Head of caudate nucleus (tissue), 42 donors: ENCODE measurements at regions not wholly inside any gene's neighbourhood (a gene's known extent, or its start where the extent isn't known, plus 50 kb on each side); places are given as distances from the start of the nearest gene placed in this dataset.
"Not testable (repeated sequence)": the region's sequence is repeated elsewhere in the genome, so short reads cannot be mapped to it uniquely, and the experiment has no call there.

Experiments
- DNase-seq, 42 donors: peaks; one replicate each; pipeline versions ENCODE4 v3.0.0 to v3.0.0-alpha.2; 2020 to 2021; ENCODE audit warnings: mixed read lengths in 7 of 42
- intact Hi-C: fragments of 100-400 bp; cut with DNase I; formaldehyde crosslinking; loops from one replicate; pipeline ENCODE4 v1.15.0; 2022

DNA sequence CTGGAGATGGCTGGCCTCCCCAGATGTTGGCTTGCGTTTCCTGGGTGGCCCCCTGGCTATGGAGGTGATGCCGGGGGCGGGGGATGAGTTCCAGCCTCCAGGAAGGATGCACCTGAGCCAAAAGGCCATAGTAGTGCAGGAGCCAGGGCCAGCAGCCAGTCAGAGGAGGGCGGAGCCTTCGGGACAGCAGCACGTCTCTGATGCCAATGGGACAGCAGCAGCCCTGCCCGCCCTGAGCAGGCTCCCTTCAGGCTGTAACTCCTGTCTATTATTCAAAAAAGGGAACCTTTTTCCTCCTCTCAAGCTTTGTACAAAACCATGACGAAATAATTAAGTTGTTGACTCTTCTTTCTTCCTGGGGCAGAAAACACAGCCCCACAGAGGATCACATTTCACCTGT, 189.7 kb downstream of the BCL2L11 start:
- intact Hi-C loops, DNase-seq: not testable (repeated sequence)

DNA sequence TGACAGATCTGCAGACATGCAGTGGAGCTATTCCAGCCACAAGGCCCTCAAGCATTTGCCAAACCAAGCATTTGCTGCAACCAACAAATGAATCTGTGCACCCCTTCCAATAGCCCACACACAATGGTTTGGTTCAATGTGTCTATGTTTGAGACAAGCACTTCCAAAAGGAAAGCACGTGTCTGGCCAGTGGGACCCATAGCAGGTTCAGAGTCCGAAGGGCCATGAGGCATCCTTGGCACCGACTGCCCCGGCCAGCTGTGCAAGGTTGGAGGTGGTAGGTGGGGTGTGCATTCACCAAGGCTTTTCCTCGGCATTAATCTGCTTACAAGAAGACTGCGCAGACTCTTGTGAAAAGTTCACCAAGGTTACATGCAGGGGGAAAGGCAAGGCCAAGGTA, 190.9 kb downstream of the BCL2L11 start:
- intact Hi-C loops, DNase-seq: not testable (repeated sequence)

DNA sequence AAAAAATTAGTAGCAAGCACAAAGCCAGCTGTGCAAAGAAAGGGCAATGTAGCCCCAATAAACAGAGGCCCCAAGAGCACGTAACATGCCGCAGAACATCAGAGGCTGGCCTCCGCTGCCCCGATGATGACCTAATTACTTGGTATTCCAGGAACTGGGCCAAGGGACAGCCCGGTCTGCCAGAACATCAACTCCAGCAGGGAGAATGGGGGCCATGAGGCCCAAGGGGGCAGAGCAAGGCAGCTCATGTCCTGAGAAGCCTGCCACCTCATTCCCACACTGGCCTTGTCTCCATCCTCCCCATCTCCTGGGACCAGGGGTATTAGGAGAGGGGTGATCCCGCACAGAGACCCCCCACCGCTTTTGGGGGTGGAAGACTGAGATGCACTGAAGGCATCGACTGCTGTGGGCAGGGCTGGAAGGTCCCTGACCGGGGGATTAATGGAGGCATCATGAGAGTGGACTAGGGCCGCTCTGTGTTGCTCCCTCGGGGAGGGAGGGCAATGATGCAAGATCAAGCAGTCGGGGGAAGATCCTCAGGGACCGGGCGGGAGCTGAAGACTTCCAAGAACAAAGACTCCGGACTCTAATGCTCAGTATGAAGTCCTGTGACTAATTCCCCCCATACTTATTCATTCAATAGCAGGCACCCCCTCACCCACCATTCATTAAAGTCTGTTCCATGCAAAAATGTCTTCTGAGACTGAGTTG, 192.3 kb downstream of the BCL2L11 start:
- intact Hi-C loops: not testable (repeated sequence)
- peak; percentile 20 to 80 (median 59) for DNase-seq

DNA sequence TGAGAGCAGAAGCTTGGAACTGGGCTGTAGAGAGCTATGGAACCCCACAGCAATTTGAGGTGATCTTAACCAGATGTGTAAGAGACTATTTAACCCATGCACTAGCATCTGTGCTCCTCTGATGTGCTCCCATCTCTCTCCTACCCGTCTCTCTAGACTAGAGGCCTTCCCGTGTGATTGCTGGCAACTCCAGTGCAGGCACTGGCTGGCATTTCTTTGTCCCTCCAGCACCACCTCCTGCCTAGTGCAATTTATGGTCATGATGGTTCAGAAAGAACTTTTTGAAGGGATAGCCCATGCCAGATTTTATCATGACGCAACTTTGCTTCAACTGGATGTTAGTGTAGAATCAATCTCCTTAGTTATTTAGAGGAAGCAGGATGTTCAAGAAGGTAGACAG, 193.0 kb downstream of the BCL2L11 start:
- intact Hi-C loops: not testable (repeated sequence)
- peak in 16 of 42 donors; percentile 7 to 45 (median 24) for DNase-seq

DNA sequence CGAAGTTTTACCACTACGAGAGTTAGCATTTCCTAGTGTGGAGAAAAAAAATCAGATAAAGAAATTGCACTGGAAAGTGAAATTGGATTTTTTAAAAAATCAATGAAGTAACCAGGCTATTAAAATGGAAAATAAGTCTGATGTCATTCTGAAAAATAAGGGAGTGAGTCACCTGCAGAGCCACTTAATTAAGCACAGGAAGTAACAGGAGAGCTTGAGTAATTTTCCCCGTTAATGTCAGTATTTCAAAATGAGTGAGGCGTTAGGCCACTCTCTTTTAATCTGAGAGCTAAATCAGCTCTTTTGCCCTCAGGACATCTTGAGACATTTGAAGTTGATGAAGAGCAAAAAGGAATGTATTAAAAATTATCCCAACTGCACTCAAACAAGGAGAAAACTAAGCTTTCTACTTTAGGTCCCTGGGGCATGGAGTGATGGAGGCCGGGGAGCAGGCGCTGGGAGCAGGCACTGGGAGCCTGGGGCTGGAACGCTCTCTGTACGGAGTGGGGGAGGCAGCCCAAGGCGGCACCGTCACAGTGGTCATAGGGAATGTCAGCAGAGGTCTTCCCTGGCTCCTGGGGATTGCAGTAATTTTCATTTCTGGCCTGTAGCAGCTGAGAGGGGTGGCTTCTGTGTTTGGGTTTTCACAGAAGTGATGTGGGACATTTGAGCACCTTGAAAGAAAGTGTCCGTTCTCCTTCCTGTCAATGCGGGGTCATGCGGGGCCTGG, 194.6 kb downstream of the BCL2L11 start:
- peak in 1 of 42 donors; percentile 15 for DNase-seq
- intact Hi-C loops: not testable (repeated sequence)

DNA sequence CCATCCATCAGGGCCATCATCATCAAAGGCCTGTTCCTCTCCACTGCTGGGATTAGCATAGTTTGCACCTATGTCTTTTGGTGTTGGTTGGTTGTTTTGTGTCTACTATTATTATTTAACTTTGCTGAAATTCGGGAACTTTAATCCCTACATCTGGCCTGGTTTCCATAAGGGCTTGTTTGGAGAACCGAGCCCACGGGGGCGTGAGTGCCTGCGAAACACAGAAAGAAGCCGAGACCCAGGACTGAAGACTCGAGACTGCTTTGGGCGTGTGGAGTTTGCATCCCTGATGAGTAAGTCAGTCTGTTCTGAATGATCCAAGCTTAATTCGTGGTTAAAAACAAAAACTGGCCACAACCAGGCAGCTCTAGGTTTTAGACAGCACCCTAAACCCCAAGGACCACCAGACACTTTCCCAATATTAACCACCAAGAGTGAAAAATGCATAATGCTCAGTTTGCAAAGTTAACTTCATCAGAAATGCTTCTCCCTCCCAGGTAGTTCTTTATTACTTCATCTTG, 195.6 kb downstream of the BCL2L11 start:
- DNase-seq, intact Hi-C loops: not testable (repeated sequence)

DNA sequence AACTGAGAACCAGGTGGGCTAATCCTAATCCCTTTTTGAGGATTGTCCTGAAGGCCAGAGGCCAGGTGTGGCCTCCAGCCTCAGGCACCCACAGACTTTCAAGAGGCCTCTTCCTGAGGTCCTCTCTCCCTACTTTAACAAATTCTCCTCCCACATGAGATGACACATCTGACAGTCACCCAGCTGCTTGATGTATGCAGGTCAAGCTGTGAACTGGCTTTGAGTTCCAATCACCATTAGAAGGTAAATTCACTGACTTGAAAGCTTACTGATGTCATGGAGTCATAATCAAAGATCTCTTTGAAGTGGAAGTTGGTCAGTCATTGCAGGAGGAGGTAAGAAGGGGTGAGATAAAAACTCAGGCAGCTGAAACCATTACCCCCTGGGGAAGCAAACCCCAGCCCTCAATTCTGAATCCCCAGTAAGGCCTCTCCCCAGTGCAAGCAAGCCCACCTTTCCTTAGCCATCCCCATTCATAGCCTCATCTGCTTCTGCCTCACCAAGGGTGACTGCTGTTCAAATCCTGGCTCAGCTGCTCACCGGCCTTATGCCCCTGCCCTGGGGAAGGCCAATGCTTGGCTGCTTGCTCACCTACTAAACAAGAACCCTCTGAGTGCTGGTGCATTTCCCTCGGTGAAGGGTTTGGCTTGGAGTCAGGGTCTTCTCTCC, 196.3 kb downstream of the BCL2L11 start:
- DNase-seq, intact Hi-C loops: not testable (repeated sequence)

DNA sequence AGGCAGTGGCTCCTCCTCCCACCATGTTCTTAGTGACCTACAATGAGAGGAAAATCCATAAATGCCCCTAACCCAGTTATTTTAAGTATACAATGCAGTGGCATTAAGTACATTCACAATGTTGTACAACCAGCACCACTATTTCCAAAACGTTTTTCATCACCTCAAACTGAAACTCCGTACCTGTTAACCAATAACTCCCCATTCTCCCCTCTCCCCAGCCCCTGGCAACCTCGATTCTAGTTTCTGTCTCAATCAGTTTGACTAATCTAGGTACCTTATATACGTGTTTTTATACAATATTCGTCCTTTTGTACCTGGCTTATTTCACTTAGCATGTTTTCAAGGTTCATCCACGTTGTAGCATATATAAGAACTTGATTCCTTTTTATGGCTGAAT, 198.8 kb downstream of the BCL2L11 start:
- DNase-seq, intact Hi-C loops: not testable (repeated sequence)

DNA sequence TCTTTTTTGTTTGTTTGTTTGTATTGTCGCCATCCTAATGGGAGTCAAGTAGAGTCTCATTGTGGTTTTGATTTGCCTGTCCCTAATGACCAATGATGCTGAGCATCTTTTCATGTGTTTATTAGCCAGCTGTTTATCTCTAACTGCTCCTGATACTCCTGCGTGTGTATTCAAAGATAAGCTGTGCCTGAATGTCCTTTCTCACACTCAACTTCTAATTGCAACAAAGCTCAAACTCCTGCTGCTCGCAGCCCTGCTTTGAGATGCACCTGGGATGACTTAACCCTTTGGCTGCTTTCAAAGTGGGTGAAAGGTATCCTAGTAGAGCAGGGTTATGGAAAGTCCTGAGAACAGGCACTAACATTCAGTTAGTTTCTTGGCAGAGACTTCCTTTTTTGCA, 199.6 kb downstream of the BCL2L11 start:
- intact Hi-C loops, DNase-seq: not testable (repeated sequence)

DNA sequence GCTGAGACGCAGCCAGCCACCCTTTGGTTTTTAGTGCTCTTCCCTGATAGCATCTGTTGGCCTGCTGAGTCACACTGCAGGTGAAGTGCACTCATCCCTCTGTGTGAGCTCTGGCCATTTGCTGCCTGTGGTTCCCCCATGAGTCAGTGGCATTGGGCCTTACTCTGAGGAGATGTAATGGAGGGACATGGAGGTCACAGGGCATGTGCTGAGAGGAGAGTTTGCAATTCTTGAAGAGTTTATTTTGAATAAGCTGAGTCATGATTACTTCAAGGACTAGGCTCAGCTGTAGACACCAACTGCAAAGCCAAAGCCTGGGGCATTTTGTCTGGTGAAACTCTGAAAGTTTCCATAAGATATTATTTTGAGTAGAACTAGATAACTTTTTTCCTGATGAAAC, 200.3 kb downstream of the BCL2L11 start:
- intact Hi-C loops, DNase-seq: not testable (repeated sequence)

DNA sequence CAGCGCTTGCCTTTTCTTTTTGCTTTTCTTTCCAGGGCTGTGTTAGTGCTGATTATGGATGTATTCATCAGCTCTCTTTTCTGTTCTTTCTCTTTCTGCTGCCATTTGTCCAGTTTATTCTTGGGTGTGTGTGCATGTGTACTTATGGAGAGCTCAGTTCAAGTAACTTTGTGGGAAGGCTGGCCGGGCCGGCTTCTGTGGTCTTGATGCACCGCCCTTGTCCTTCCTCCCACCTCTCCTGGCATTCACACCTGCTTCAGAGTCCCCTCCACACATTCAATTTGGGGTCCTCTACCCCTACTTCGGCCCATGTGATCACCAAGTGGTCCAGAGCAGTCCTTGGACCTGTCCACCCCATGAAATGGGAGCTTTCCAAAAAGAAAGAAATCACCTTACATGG, 202.7 kb downstream of the BCL2L11 start:
- intact Hi-C loops: not testable (repeated sequence)

DNA sequence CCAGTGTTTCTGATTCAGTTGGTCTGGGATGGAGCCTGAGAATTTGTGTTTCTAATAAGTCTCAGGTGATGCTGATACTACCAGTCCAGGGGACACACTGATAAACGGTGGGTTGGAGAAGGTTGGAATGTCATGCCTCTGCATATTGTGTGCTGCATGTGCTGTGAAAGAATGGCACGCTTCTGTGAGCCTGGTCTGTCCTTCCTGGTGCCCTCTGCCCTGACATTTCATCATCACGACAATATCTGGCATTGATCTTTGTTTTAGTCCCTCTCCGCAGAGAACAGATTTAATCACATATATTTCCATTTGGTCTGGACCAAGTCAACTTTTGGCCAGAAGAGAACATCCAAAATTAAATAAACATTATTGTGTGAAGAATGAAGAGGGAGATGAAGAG, 207.0 kb downstream of the BCL2L11 start:
- intact Hi-C loops, DNase-seq: not testable (repeated sequence)

More for the DNA sequence above, 202.7 kb downstream of the BCL2L11 start:
- DNase-seq: not testable (repeated sequence)

DNA sequence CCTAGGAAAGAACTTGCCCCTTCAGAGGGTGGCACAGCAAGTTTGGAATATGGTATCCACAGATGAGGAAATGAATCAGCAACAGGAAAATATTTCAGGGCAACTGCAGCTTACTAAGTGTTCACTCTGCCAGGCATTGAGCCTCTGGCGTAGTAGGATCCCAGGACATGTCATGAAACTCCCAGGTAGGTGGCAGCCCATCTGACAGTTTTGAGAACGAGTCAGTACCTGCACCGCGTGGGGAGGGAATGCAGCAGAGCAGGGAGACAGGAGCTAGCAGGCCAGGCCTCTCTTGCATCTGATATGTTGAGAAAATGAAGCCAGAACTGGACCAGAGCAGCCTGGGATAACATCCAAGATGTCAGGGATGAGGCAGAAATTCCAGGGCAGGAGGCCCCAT, 208.6 kb downstream of the BCL2L11 start:
- DNase-seq, intact Hi-C loops: not testable (repeated sequence)

DNA sequence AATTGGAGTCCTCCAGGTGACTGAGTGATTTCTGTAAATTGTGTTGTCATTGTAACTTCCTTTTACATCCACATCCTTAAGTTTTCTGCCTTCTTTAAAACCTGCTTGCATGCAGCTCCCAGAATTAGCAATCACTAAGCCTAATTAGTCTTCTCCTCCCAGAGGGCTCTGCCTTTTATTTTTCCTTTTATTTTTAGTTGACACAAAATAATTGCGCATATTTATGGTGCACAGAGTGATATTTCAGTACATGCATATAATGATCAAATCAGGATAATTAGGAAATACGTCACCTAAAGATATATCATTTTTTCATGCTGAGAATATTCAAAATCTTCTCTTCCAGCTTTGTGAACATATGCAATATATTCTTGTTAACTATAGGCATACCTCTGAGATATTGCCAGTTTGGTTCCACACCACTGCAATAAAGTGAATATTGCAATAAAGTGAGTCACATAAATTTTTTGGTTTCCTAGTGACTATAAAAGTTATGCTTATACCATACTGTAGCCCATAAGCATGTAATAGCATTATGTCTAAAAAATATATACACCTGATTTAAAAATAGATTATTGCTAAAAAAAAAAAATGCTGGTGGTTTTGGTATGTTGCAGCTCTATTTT, 210.5 kb downstream of the BCL2L11 start:
- intact Hi-C loops: not testable (repeated sequence)

DNA sequence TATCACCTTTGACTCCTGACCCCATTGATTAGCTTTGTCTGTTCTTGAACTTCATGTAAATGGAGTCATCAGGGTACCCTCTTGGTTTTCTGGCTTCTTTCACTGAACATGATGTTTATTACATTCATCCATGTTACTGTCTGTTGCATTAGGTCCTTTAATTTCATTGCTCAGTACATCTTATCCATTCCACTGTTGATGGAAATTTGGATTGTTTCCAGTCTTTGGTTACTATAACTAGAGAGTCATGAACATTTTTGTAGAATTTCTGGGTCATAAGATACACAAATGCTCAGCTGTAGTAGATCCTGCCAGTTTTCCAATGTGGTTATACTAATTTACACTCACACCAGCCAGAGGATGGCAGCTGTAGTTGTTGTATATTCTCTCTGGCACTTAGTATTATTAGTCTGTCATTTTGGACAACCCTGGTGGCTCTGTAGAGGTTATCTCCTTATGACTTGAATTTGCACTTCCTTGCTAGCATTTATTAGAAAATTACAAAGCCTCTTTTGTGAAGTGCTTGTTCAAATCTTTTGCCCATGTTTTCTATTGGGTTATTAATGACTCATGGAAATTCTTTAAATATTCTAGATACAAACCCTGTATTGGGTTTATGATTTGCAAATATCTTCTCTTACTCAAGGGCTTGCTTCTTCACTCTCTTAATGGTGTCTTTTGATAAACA, 214.7 kb downstream of the BCL2L11 start:
- intact Hi-C loops: not testable (repeated sequence)

More for the DNA sequence above, 210.5 kb downstream of the BCL2L11 start:
- DNase-seq: not testable (repeated sequence)

DNA sequence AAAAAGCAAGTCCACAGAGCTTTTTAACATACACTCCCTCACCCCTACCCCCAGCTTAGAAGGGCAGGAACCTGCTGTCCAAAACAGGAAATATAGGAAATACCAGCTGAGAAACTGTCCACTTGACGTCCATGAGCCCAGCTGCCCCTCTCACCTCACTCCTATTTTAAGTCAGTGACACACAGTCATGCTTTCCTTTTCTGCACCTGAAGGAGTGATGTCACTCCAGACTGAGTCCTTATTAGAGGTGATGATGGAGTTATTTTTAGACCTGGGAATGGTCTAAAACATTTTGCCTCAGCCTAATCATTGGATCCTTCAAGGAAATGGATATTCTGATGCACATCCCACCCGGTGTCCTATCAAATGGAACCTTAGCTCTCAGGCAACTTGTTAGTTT, 217.8 kb downstream of the BCL2L11 start:
- intact Hi-C loops, DNase-seq: not testable (repeated sequence)

More for the DNA sequence above, 214.7 kb downstream of the BCL2L11 start:
- DNase-seq: not testable (repeated sequence)

DNA sequence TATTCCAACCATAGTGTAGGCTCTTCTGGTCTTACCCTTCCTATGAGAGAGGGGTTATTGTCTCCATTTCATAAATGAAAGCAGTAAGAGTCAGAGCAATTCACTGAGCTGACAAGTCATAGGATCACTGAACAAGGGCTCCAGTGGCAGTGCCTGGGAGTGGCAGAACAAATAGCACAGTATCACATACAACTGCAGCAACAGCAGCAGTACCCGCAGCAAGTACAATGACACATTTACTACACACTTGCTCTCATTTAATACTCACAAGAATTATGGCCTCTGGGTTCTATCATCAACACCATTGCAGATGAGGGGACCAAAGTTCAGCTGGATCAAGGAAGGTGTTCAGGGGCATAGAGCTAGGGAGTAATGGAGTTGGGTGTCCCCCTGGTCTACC, 218.8 kb downstream of the BCL2L11 start:
- intact Hi-C loops, DNase-seq: not testable (repeated sequence)

DNA sequence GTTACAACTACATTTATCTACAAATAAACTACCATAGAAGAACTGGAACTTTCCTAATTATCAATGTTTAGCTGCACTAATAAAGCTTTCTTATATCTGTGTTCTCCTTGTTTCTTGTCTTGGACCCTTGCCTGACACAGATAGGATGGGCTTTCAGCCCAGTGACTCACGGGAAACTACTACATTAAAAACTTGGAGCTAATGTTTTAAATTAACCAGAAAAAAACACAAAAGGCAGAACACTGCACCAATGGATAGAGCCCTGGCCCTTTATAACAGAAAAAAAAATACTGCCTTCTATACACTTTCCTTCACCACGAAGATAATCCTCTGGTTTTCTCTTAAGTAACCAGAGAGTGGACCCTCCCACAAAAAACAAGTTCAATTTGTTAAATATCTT, 223.9 kb downstream of the BCL2L11 start:
- DNase-seq, intact Hi-C loops: not testable (repeated sequence)
